Ovary (tissue), 7 donors: ENCODE measurements at regions not wholly inside any gene's neighbourhood (a gene's known extent, or its start where the extent isn't known, plus 50 kb on each side); places are given as distances from the start of the nearest gene placed in this dataset.

Experiments
- DNase-seq, 5 donors: peaks; one replicate each; pipeline ENCODE4 v3.0.0-alpha.2; 2019 to 2020
- H3K27ac ChIP-seq, 2 donors: fragments of 200-600 bp; one replicate each; pipeline versions ENCODE4 v1.5.1 to v1.8.0; 2019 to 2022
- H3K27me3 ChIP-seq: fragments of 200-600 bp; one replicate; pipeline ENCODE4 v1.8.0; 2022
- H3K36me3 ChIP-seq: fragments of 200-600 bp; sonication (generic); one replicate; pipeline ENCODE4 v1.5.1; 2019
- H3K4me1 ChIP-seq: one replicate; pipeline ENCODE4 v1.8.1; 2013; ENCODE audit warnings: mild to moderate bottlenecking, moderate library complexity; ENCODE audit not compliant: insufficient read depth
- H3K4me3 ChIP-seq: fragments of 200-600 bp; sonication (generic); one replicate; pipeline ENCODE4 v1.5.1; 2017
- H3K9me3 ChIP-seq, 2 donors: fragments of 200-600 bp in 1 of 2; sonication (generic) in 1 of 2; one replicate each; pipeline versions ENCODE4 v1.5.1 to v1.8.1; 2013 to 2019; ENCODE audit warnings: mild to moderate bottlenecking in 1 of 2, moderate library complexity in 1 of 2
- EP300 ChIP-seq: sonication (generic); formaldehyde crosslinking; IDR thresholded peaks from one replicate; pipeline ENCODE4 v1.6.1; 2017; ENCODE audit warnings: antibody characterized with exemption
- POLR2A ChIP-seq: fragments of 450-650 bp; IDR thresholded peaks from one replicate; pipeline ENCODE4 v1.6.1; 2017; ENCODE audit warnings: antibody characterized with exemption, mild to moderate bottlenecking, moderate library complexity
- WGBS, 3 donors: extraction: QIAGEN DNeasy Blood & Tissue Kit in 1 of 3; methylation state at CpG; one replicate each; pipeline versions ENCODE4 v1.1.5 to v1.1.7; 2013 to 2017; 5-methylcytosine and 5-hydroxymethylcytosine counted together
- intact Hi-C, 4 donors: fragments of 100-400 bp; cut with DNase I; formaldehyde crosslinking; loops; one replicate each; pipeline versions ENCODE4 v1.11.0 to v1.15.1; 2022 to 2023
- TF ChIP-seq, protein P1 (sequence below), 3 donors: fragments of 450-650 bp in 2 of 3; fragments of 200-600 bp in 1 of 3; IDR thresholded peaks; one replicate each; pipeline versions ENCODE4 v1.5.1 to v1.8.0; 2016 to 2022; ENCODE audit warnings: antibody characterized with exemption in 3 of 3, mild to moderate bottlenecking in 1 of 3
- donor health status: DM: no; HTN: no; CAD: no; lungs with moderate emphysema.
- donor health status: DM: no; HTN: no; CAD: no.
- donor health status: Bipolar disorder and iron deficiency.
- donor health status: DM: no; HTN: no; CAD: no.
- donor health status: DM: yes; HTN: yes; CAD: no.

DNA sequence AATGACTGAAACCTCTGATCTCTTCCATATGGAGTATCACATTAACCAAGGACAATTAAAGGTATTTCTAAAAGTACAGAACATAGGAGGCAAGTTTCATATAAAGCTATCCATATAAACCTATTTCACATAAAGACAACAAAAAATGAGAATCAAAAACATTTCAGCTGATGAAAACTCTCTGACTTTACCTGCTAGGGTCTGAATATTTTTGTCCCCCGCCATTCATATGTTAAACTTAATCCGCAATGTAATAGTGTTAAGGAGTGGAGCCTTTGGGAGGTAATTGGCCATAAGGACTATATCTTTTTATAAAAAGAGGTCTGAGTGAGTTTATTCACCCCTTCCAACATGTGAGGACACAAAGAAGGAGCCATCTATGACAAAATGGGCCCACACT is 788.5 kb downstream of the DTWD2 start:
- TF ChIP-seq EP300: no peak
- no peak for TF ChIP-seq POLR2A
- TF ChIP-seq, protein P1, sequence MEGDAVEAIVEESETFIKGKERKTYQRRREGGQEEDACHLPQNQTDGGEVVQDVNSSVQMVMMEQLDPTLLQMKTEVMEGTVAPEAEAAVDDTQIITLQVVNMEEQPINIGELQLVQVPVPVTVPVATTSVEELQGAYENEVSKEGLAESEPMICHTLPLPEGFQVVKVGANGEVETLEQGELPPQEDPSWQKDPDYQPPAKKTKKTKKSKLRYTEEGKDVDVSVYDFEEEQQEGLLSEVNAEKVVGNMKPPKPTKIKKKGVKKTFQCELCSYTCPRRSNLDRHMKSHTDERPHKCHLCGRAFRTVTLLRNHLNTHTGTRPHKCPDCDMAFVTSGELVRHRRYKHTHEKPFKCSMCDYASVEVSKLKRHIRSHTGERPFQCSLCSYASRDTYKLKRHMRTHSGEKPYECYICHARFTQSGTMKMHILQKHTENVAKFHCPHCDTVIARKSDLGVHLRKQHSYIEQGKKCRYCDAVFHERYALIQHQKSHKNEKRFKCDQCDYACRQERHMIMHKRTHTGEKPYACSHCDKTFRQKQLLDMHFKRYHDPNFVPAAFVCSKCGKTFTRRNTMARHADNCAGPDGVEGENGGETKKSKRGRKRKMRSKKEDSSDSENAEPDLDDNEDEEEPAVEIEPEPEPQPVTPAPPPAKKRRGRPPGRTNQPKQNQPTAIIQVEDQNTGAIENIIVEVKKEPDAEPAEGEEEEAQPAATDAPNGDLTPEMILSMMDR (IDR thresholded peaks at IDR 0.05): no peak
- 96 to 100% (median 97%) methylated on average over 2 of the region's 2 CpGs for WGBS, 3 donors
- Histone ChIP-seq H3K27me3 (no peaks in the 10 kb centered on the region), H3K36me3 (no peaks in the 10 kb centered on the region), H3K9me3 (no peaks in the 10 kb centered on the region), H3K4me3 (no peak overlapping the region), H3K4me1 (no peaks in the 10 kb centered on the region), H3K27ac (no peak overlapping the region)
- DNase-seq: no peak
- intact Hi-C loops: no loop called here

GRCh38 chr5:118196229-118196628 is 792.1 kb downstream of the DTWD2 start:
- Histone ChIP-seq H3K4me3 (no peak overlapping the region), H3K9me3 (no peaks in the 10 kb centered on the region), H3K4me1 (no peaks in the 10 kb centered on the region), H3K36me3 (no peaks in the 10 kb centered on the region), H3K27ac (no peak overlapping the region), H3K27me3 (no peaks in the 10 kb centered on the region)
- DNase-seq: no peak
- WGBS, 3 donors: 88 to 89% (median 89%) methylated on average over 2 of the region's 2 CpGs
- intact Hi-C loops: no loop called here
- TF ChIP-seq, protein P1 (IDR thresholded peaks at IDR 0.05): no peak
- TF ChIP-seq EP300 (no peak), POLR2A (no peak)

GRCh38 chr5:118195211-118195610 is 793.1 kb downstream of the DTWD2 start:
- 15 to 25% (median 23%) methylated on average over 4 of the region's 4 CpGs for WGBS, 3 donors
- no peaks in the 10 kb centered on the region for H3K4me1 ChIP-seq

GRCh38 chr5:118193194-118193905 is 795.0 kb downstream of the DTWD2 start:
- Histone ChIP-seq H3K4me1 (no peaks in the 10 kb centered on the region), H3K27ac (no peak overlapping the region), H3K4me3 (no peak overlapping the region), H3K9me3 (no peaks in the 10 kb centered on the region), H3K36me3 (no peaks in the 10 kb centered on the region), H3K27me3 (no peaks in the 10 kb centered on the region)
- WGBS, 3 donors: 89 to 96% (median 95%) methylated on average over 2 of the region's 2 CpGs
- intact Hi-C loops: no loop called here
- no peak for DNase-seq
- TF ChIP-seq POLR2A (no peak), EP300 (no peak)

More at GRCh38 chr5:118195211-118195610, 793.1 kb downstream of the DTWD2 start:
- no peak for TF ChIP-seq EP300
- TF ChIP-seq, protein P1 (IDR thresholded peaks at IDR 0.05): no peak
- no peak for TF ChIP-seq POLR2A
- intact Hi-C loops: no loop called here
- Histone ChIP-seq H3K36me3 (no peaks in the 10 kb centered on the region), H3K9me3 (no peaks in the 10 kb centered on the region), H3K27ac (no peak overlapping the region), H3K4me3 (no peak overlapping the region), H3K27me3 (no peaks in the 10 kb centered on the region)
- no peak for DNase-seq

GRCh38 chr5:118185018-118185417 is 803.3 kb downstream of the DTWD2 start:
- H3K27me3 ChIP-seq: no peaks in the 10 kb centered on the region
- TF ChIP-seq POLR2A (no peak), EP300 (no peak)
- TF ChIP-seq, protein P1 (IDR thresholded peaks at IDR 0.05): no peak
- intact Hi-C loops: no loop called here
- no peak for DNase-seq
- H3K36me3 ChIP-seq: no peaks in the 10 kb centered on the region
- no peak overlapping the region for H3K27ac ChIP-seq
- H3K9me3 ChIP-seq: no peaks in the 10 kb centered on the region
- WGBS, 3 donors: 38 to 46% (median 39%) methylated on average over 3 of the region's 3 CpGs
- H3K4me3 ChIP-seq: no peak overlapping the region
- no peaks in the 10 kb centered on the region for H3K4me1 ChIP-seq
